Keratinocyte (primary cell): ENCODE measurements at regions not wholly inside any gene's neighbourhood (a gene's known extent, or its start where the extent isn't known, plus 50 kb on each side); places are given as distances from the start of the nearest gene placed in this dataset.

Experiments
- CTCF ChIP-seq, 3 experiments: IDR thresholded peaks in 1 of 3; conservative IDR thresholded peaks in 1 of 3; optimal IDR thresholded peaks in 1 of 3; 2 replicates in 2 of 3; 3 replicates in 1 of 3; pipeline versions ENCODE3 to v1.5.1; 2011; ENCODE audit warnings: low read length in 3 of 3, mild to moderate bottlenecking in 3 of 3, moderate library complexity in 2 of 3, control low read depth in 1 of 3, inconsistent platforms in 1 of 3; ENCODE audit not compliant: insufficient read depth in 2 of 3; ENCODE audit errors: extremely low read depth in 1 of 3
- EZH2 ChIP-seq: IDR thresholded peaks from one replicate; pipeline ENCODE4 v1.6.1; 2012; ENCODE audit warnings: inconsistent platforms, mild to moderate bottlenecking, low read length, moderate library complexity

- TF ChIP-seq CTCF (optimal IDR thresholded peaks at IDR 0.05 in 1 of 3, IDR thresholded peaks at IDR 0.05 in 1 of 3, conservative IDR thresholded peaks at IDR 0.05 in 1 of 3; ENCODE audit: extremely low read depth in 1 of 3, insufficient read depth in 2 of 3, low read length in 3 of 3) (no peak), EZH2 (no peak)
Measured at GRCh38 chr3:68408626-68409025, 523.7 kb downstream of the TAFA4 start.
